ENCODE measurements at regions not wholly inside any gene's neighbourhood (a gene's known extent, or its start where the extent isn't known, plus 50 kb on each side); places are given as distances from the start of the nearest gene placed in this dataset.

DNA sequence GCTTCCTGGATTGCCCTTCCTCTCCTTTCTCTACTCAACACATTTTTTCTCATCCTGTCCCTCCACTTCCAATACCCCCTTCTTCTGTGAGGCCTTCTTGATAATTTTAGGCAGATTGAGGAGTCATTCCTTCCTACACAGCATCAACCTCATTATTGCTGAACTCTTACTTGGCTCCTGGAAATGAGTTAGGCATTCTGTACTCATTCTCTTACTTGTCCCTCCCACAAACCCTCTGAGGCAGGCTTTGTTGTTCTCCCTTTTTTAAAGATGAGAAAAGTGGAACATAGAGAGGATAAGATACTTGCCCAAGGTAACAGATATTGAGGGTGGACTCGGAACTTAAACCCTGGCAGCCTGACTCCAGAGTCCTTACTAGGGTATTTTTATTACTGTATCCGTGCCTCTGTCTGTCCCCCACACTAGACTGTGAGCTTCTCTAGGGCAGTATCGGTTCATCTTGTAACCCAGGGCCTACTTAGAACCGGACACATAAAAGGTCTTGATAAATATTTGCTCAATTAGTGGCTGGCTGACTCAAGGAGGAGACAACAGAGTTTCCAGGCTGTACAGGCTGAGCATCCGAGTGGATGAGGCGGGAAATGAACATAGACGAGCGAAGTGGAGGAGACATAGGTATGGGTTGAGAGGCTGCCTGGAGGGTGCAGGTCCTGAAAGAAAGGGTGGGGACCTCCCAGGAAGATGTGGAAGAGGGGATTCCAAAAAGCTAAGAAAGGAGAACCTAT, 148.7 kb upstream of the ATP2B2 start:
- Histone ChIP-seq H3K27me3 (ENCODE audit: control insufficient read depth in 1 of 2, insufficient read depth in 2 of 2, low read length in 2 of 2) (peaks cover 0 to 1% of the 10 kb centered on the region in 2 experiments; a peak in 1 of 5 replicates), H3K4me1 (ENCODE audit: insufficient read depth, low read length) (no peaks in the 10 kb centered on the region), H3K9ac (ENCODE audit: insufficient read depth, low read depth, low read length) (no peak overlapping the region), H3K4me3 (replicated peaks in 1 of 3; ENCODE audit: insufficient read depth in 1 of 3, low read depth in 2 of 3, low read length in 3 of 3) (no peak overlapping the region), H3K9me3 (ENCODE audit: low read length) (no peaks in the 10 kb centered on the region), H3K4me2 (ENCODE audit: low read depth, low read length) (no peak overlapping the region), H3K36me3 (replicated peaks in 1 of 2; ENCODE audit: control insufficient read depth in 1 of 2, insufficient read depth in 2 of 2, low read length in 2 of 2) (no peaks in the 10 kb centered on the region), H3K27ac (ENCODE audit: extremely low read length, insufficient read depth, low read length) (no peak overlapping the region), H2AFZ (ENCODE audit: low read length) (no peak overlapping the region), H3K79me2 (ENCODE audit: insufficient read depth, low read length) (no peaks in the 10 kb centered on the region), H4K20me1 (ENCODE audit: insufficient read depth, low read length) (no peaks in the 10 kb centered on the region)
- no peak for FAIRE-seq
- POLR2A ChIA-PET: no interaction called here
- WGBS (ENCODE audit: low lambda C conversion rate): 15% methylated on average over 8 of the region's 8 CpGs
- in situ Hi-C loops (cut with HindIII; ENCODE audit: extremely low pct_ligation_motif_present, low pct_unique_long_range_greater_than_20kb): no loop called here
- intact Hi-C loops (cut with micrococcal nuclease; ENCODE audit: unreplicated experiment): no loop called here
- TF ChIP-seq TCF7 (IDR thresholded peaks at IDR 0.05; ENCODE audit: low read depth): no peak
- TF ChIP-seq ARNT (IDR thresholded peaks at IDR 0.05): no peak
- no peak for TF ChIP-seq ZNF430 (CRISPR knock-in tag; IDR thresholded peaks at IDR 0.05)
- no peak for DNase-seq (ENCODE audit: low spot score)
- ATAC-seq: no peak
- CTCF ChIA-PET (ENCODE audit: low intra/inter-chr PET ratio, low total read pairs): no interaction called here
- BruUV-seq (replicated peaks): no TSS peak

- whole genome bisulfite sequencing (ENCODE audit: low lambda C conversion rate): 35% methylated on average over 3 of the region's 3 CpGs
- FAIRE-seq (no peak), DNase-seq (ENCODE audit: low spot score) (no peak), ATAC-seq (no peak)
- H3K36me3 ChIP-seq (replicated peaks in 1 of 2; ENCODE audit: control insufficient read depth in 1 of 2, insufficient read depth in 2 of 2, low read length in 2 of 2): no peaks in the 10 kb centered on the region
- no peak overlapping the region for H3K27ac ChIP-seq (ENCODE audit: extremely low read length, insufficient read depth, low read length)
- no TSS peak for BruUV-seq (replicated peaks)
- no peaks in the 10 kb centered on the region for H3K9me3 ChIP-seq (ENCODE audit: low read length)
- H3K79me2 ChIP-seq (ENCODE audit: insufficient read depth, low read length): no peaks in the 10 kb centered on the region
- no peak overlapping the region for H2AFZ ChIP-seq (ENCODE audit: low read length)
- no peak overlapping the region for H3K4me3 ChIP-seq (replicated peaks in 1 of 3; ENCODE audit: insufficient read depth in 1 of 3, low read depth in 2 of 3, low read length in 3 of 3)
- H3K4me2 ChIP-seq (ENCODE audit: low read depth, low read length): no peak overlapping the region
- intact Hi-C loops (cut with micrococcal nuclease; ENCODE audit: unreplicated experiment) (no loop called here), in situ Hi-C loops (cut with HindIII; ENCODE audit: extremely low pct_ligation_motif_present, low pct_unique_long_range_greater_than_20kb) (no loop called here)
- no peak overlapping the region for H3K9ac ChIP-seq (ENCODE audit: insufficient read depth, low read depth, low read length)
- CTCF ChIA-PET (ENCODE audit: low intra/inter-chr PET ratio, low total read pairs): no interaction called here
- H4K20me1 ChIP-seq (ENCODE audit: insufficient read depth, low read length): no peaks in the 10 kb centered on the region
- POLR2A ChIA-PET: no interaction called here
- H3K27me3 ChIP-seq (ENCODE audit: control insufficient read depth in 1 of 2, insufficient read depth in 2 of 2, low read length in 2 of 2): peaks cover 0 to 1% of the 10 kb centered on the region in 2 experiments; a peak in 1 of 5 replicates
- no peaks in the 10 kb centered on the region for H3K4me1 ChIP-seq (ENCODE audit: insufficient read depth, low read length)
- TF ChIP-seq CSRNP2 (CRISPR knock-in tag; conservative IDR thresholded peaks at IDR 0.05; ENCODE audit: low read depth) (no peak), KDM5A (IDR thresholded peaks at IDR 0.05; ENCODE audit: borderline replicate concordance, low read length) (no peak), ZNF772 (CRISPR knock-in tag; IDR thresholded peaks at IDR 0.05) (no peak), KLF16 (CRISPR knock-in tag; IDR thresholded peaks at IDR 0.05) (no peak), KDM6A (CRISPR knock-in tag; IDR thresholded peaks at IDR 0.05; ENCODE audit: low read depth) (no peak), PAX8 (CRISPR knock-in tag; IDR thresholded peaks at IDR 0.05; ENCODE audit: borderline replicate concordance) (no peak), TSC22D2 (CRISPR knock-in tag; IDR thresholded peaks at IDR 0.05; ENCODE audit: borderline replicate concordance) (no peak), NFYC (CRISPR knock-in tag; IDR thresholded peaks at IDR 0.05) (no peak), HIVEP1 (CRISPR knock-in tag; IDR thresholded peaks at IDR 0.05) (no peak), ZSCAN22 (CRISPR knock-in tag; IDR thresholded peaks at IDR 0.05) (no peak)
- TF ChIP-seq, protein P1, sequence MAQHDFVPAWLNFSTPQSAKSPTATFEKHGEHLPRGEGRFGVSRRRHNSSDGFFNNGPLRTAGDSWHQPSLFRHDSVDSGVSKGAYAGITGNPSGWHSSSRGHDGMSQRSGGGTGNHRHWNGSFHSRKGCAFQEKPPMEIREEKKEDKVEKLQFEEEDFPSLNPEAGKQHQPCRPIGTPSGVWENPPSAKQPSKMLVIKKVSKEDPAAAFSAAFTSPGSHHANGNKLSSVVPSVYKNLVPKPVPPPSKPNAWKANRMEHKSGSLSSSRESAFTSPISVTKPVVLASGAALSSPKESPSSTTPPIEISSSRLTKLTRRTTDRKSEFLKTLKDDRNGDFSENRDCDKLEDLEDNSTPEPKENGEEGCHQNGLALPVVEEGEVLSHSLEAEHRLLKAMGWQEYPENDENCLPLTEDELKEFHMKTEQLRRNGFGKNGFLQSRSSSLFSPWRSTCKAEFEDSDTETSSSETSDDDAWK (CRISPR knock-in tag; IDR thresholded peaks at IDR 0.05): no peak
These were observed 149.7 kb upstream of the ATP2B2 start for GRCh38 chr3:10655105-10655504.

Measured in HepG2 (cell line).